ENCODE measurements at regions not wholly inside any gene's neighbourhood (a gene's known extent, or its start where the extent isn't known, plus 50 kb on each side); places are given as distances from the start of the nearest gene placed in this dataset.
"Not testable (repeated sequence)": the region's sequence is repeated elsewhere in the genome, so short reads cannot be mapped to it uniquely, and the experiment has no call there.

DNA sequence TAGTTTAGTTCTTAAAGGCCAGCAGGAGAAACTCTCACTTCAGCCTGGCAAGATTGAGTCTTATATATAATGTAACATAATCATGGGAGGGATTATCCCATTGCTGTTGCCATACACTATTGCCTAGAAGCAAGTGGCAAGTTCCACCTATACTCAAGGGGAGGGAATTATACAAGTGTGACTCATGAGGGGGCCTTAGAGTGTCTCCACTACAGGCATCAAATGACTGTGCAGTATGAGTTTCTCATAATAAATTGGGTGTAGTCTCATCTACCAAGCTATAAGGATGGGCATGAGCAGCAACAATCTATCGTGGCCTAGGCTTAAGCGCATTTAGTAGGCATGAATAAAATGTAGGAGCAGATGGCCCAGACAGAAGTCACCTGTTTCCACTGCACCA, 89.1 kb upstream of the C1GALT1C1 start:
- DNase-seq (ENCODE audit: low read depth in 2 of 2), result no peak

DNA sequence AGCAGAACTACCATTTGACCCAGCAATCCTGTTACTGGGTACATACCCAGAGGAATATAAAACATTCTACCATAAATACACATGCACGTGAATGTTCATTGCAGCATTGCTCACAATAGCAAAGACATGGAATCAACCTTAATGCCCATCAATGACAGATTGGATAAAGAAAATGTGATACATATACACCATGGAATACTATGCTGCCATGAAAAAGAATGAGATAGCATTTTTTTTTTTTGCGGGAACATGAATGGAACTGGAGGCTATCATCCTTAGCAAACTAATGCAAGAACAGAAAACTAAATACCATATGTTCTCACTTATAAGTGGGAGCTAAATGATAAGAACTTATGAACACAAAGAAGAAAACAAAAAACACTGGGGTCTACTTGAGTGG, 72.5 kb upstream of the C1GALT1C1 start:
- DNase-seq (ENCODE audit: low read depth in 2 of 2), result not testable (repeated sequence)

DNA sequence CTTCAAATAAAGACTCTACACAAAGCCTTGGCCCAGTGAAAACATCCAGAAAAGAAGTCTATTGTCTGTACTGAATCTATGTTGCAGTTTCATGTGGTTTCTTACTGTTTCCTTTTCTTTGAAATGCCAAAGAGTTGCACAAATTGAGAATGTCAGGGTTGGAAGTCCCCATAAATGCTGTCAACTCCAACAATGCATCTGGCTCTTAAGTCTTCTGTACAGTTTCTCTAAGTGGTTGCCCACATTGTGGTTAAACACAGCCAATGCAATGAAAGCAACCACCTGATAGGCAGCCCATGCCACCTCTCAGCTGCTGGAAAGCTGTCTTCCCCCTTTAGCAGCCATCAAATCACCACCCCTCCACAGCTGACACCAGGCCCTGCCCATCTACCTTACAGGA, 67.2 kb upstream of the C1GALT1C1 start:
- DNase-seq (ENCODE audit: low read depth in 2 of 2), result no peak

DNA sequence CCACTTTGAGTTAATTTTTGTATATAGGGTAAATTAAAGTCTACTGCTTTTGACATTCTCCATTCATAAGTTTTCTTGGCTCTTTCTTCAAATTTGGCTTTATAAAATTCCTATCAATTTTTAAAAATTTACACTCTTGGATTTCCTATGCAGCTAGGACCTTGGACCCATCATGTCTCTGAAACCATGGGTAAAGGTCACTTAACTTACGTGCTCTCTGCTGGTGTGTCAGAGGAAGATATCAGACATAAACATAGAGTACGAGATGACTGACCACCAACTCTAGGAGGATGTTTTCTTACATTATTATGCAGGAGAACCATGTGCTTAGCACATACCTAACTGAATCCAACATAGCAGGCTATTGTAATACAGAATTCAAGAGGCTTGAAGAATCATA, 62.5 kb upstream of the C1GALT1C1 start:
- DNase-seq (ENCODE audit: low read depth in 2 of 2), result no peak

DNA sequence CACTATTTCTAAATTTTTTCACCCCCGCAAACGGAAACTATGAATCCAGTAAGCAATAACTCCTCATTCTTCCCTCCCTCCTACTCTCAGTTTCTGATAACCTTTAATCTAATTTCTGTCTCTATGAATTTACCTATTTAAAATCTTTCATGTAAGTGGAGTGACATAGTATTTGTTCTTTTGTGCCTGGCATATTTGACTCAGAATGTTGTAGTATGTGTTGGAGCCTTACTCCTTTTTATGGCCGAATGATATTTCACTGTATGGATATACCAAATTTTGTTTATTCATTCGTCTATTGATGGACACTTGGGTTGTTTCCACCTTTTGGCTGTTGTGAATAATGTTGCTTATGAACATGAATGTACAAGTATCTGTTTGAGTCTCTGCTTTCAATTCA, 61.1 kb upstream of the C1GALT1C1 start:
- DNase-seq (ENCODE audit: low read depth in 2 of 2), result no peak

DNA sequence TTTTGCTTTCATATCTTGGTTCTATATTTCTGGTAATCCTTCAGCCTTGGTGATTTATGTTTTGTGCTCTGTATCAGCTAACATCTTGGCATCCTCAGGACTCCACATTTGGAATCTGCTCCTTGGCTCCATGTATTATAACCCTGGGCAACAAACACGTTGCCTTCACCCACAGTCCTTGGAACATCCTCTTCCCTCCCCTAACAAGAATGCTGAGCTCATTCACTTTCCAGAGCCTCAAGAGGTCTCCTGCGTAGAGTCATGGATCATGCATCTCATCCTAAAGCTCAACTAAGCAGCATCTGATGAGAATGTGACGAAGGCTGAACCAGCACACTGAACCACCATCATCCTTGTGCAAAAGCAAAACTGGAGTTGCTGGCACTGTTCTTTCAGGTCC, 60.5 kb upstream of the C1GALT1C1 start:
- no peak for DNase-seq (ENCODE audit: low read depth in 2 of 2)

DNA sequence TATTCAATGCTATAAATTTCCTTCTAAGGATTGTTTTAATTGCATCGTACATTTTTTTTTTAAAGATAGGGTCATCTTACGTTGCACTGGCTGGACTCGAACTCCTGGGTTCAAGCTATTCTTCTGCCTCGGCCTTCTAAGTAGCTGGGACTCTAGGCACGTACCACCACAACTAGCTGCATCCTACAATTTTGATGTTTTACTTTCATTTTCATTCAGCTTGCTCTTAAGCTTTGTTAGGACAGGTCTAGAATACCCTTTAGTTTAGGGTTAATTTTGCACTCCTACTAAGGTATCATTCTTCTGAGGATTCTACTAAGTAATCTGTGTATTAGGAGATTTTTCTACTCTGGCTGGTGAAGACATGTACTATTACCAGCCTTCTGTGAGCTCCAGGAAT, 50.2 kb upstream of the C1GALT1C1 start:
- no peak for DNase-seq (ENCODE audit: low read depth in 2 of 2)

Data from fibroblast of skin of left quadriceps (primary cell).